ENCODE measurements at regions not wholly inside any gene's neighbourhood (a gene's known extent, or its start where the extent isn't known, plus 50 kb on each side); places are given as distances from the start of the nearest gene placed in this dataset.

- H3K9me3 ChIP-seq (ENCODE audit: severe bottlenecking), result no peaks in the 10 kb centered on the region
- DNase-seq (ENCODE audit: low spot score) (no peak), ATAC-seq (ENCODE audit: low read depth) (no peak)
- H3K4me1 ChIP-seq (ENCODE audit: insufficient read depth, poor library complexity, severe bottlenecking), result no peaks in the 10 kb centered on the region
- no peak overlapping the region for H3K4me3 ChIP-seq (ENCODE audit: severe bottlenecking)
- H3K27ac ChIP-seq (ENCODE audit: poor library complexity, severe bottlenecking), result no peak overlapping the region
- no peak for TF ChIP-seq CTCF (IDR thresholded peaks at IDR 0.05; ENCODE audit: poor library complexity, severe bottlenecking)
- no peaks in the 10 kb centered on the region for H3K36me3 ChIP-seq (ENCODE audit: low read depth)
- no peaks in the 10 kb centered on the region for H3K27me3 ChIP-seq (ENCODE audit: insufficient read depth, poor library complexity, severe bottlenecking)
Measured at GRCh38 chr15:70416829-70417228, 319.1 kb upstream of the TLE3 start.

- no peak for TF ChIP-seq CTCF (IDR thresholded peaks at IDR 0.05; ENCODE audit: poor library complexity, severe bottlenecking)
- Histone ChIP-seq H3K9me3 (ENCODE audit: severe bottlenecking) (no peaks in the 10 kb centered on the region), H3K4me1 (ENCODE audit: insufficient read depth, poor library complexity, severe bottlenecking) (peaks cover 6% of the 10 kb centered on the region), H3K4me3 (ENCODE audit: severe bottlenecking) (no peak overlapping the region), H3K27ac (ENCODE audit: poor library complexity, severe bottlenecking) (no peak overlapping the region), H3K27me3 (ENCODE audit: insufficient read depth, poor library complexity, severe bottlenecking) (no peaks in the 10 kb centered on the region), H3K36me3 (ENCODE audit: low read depth) (no peaks in the 10 kb centered on the region)
- no peak for DNase-seq (ENCODE audit: low spot score)
- ATAC-seq (ENCODE audit: low read depth), result no peak
Measured at GRCh38 chr15:70415398-70415797, 317.7 kb upstream of the TLE3 start.

DNA sequence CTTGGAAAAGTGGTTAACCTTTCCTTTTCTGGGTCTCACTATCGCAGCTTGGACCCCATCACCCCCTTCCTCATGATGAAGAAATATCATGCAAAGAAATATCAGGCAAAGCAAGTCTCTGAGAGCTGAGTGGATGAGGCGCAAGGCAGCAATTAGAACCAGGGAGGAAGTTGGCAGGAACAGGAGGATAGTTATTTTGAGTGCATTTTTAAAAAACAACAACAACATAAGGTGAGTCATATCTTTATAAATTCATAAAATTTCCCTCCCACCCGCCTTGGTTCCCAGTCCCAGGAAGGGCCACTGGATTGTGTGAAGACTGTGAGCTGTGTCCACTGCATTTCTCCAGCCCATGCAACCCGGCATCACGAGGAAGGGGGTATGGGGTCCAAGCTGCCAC lies 316.9 kb upstream of the TLE3 start:
- peaks cover 7% of the 10 kb centered on the region for H3K4me1 ChIP-seq (ENCODE audit: insufficient read depth, poor library complexity, severe bottlenecking)
- TF ChIP-seq CTCF (IDR thresholded peaks at IDR 0.05; ENCODE audit: poor library complexity, severe bottlenecking), result no peak
- no peaks in the 10 kb centered on the region for H3K27me3 ChIP-seq (ENCODE audit: insufficient read depth, poor library complexity, severe bottlenecking)
- no peak overlapping the region for H3K27ac ChIP-seq (ENCODE audit: poor library complexity, severe bottlenecking)
- no peaks in the 10 kb centered on the region for H3K9me3 ChIP-seq (ENCODE audit: severe bottlenecking)
- DNase-seq (ENCODE audit: low spot score) (no peak), ATAC-seq (ENCODE audit: low read depth) (no peak)
- no peak overlapping the region for H3K4me3 ChIP-seq (ENCODE audit: severe bottlenecking)
- H3K36me3 ChIP-seq (ENCODE audit: low read depth), result no peaks in the 10 kb centered on the region

- no peak for TF ChIP-seq CTCF (IDR thresholded peaks at IDR 0.05; ENCODE audit: poor library complexity, severe bottlenecking)
- no peaks in the 10 kb centered on the region for H3K36me3 ChIP-seq (ENCODE audit: low read depth)
- no peaks in the 10 kb centered on the region for H3K27me3 ChIP-seq (ENCODE audit: insufficient read depth, poor library complexity, severe bottlenecking)
- H3K4me3 ChIP-seq (ENCODE audit: severe bottlenecking), result no peak overlapping the region
- no peak overlapping the region for H3K27ac ChIP-seq (ENCODE audit: poor library complexity, severe bottlenecking)
- H3K9me3 ChIP-seq (ENCODE audit: severe bottlenecking), result no peaks in the 10 kb centered on the region
- ATAC-seq (ENCODE audit: low read depth) (no peak), DNase-seq (ENCODE audit: low spot score) (no peak)
- peaks cover 7% of the 10 kb centered on the region for H3K4me1 ChIP-seq (ENCODE audit: insufficient read depth, poor library complexity, severe bottlenecking)
Measured at GRCh38 chr15:70412794-70413193, 315.1 kb upstream of the TLE3 start.

DNA sequence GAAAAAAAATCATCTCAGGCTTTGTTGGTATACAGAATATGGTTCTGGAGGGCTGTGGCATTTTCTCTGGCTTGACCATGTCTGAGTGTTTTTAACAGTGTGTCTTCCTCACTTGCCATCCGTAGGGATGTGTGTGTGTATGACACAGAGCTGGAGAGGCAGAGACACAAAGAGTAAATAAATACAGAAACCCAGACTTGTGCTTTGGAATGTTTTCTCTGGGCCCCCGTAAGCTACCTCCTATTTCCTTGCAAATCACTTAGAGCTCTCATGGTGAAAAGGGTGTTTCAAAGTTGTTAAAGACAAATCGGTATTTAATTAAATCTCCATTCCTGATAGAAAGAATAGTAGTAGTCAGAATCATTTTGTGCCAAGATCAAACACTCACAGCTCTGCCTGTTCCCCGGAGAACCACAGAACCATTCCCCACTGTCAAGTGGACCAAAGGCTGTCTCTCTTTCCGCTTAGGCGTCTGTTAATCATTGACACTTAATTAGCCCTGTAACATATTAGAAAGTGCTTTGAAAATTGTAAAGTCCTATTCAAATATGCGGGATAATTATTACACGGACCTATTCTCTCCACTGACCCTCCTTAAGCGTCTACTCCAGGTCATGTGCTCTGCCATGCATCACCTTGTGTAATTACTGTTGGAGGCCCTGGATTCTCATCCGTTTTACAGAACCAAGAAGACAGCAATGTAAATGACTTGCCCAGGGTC lies 313.6 kb upstream of the TLE3 start:
- no peak overlapping the region for H3K27ac ChIP-seq (ENCODE audit: poor library complexity, severe bottlenecking)
- no peaks in the 10 kb centered on the region for H3K9me3 ChIP-seq (ENCODE audit: severe bottlenecking)
- no peak for TF ChIP-seq CTCF (IDR thresholded peaks at IDR 0.05; ENCODE audit: poor library complexity, severe bottlenecking)
- H3K4me3 ChIP-seq (ENCODE audit: severe bottlenecking), result no peak overlapping the region
- peaks cover 7% of the 10 kb centered on the region for H3K4me1 ChIP-seq (ENCODE audit: insufficient read depth, poor library complexity, severe bottlenecking)
- H3K36me3 ChIP-seq (ENCODE audit: low read depth), result no peaks in the 10 kb centered on the region
- no peak for DNase-seq (ENCODE audit: low spot score)
- no peak for ATAC-seq (ENCODE audit: low read depth)
- H3K27me3 ChIP-seq (ENCODE audit: insufficient read depth, poor library complexity, severe bottlenecking), result no peaks in the 10 kb centered on the region
